ENCODE measurements at regions not wholly inside any gene's neighbourhood (a gene's known extent, or its start where the extent isn't known, plus 50 kb on each side); places are given as distances from the start of the nearest gene placed in this dataset.

DNA sequence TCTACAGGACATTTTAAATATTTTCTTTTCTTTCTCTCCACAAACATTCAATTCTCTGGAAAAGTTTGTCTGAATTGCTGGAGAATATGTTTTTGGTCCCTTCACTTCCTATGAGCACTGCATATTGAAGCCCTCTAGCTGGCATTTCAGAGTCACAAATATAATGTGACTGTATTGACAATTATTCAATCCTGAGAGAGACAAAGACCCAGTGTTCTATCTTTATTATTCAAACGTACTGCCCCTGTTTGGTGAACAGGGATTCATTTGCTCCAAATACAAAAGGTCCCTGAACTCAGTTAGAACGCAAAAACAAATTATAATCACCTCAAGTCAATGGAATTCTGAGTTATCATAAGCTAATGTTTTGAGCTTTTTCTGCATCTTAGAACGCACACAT is 173.1 kb upstream of the CDIN1 start:
- TF ChIP-seq, protein P1, sequence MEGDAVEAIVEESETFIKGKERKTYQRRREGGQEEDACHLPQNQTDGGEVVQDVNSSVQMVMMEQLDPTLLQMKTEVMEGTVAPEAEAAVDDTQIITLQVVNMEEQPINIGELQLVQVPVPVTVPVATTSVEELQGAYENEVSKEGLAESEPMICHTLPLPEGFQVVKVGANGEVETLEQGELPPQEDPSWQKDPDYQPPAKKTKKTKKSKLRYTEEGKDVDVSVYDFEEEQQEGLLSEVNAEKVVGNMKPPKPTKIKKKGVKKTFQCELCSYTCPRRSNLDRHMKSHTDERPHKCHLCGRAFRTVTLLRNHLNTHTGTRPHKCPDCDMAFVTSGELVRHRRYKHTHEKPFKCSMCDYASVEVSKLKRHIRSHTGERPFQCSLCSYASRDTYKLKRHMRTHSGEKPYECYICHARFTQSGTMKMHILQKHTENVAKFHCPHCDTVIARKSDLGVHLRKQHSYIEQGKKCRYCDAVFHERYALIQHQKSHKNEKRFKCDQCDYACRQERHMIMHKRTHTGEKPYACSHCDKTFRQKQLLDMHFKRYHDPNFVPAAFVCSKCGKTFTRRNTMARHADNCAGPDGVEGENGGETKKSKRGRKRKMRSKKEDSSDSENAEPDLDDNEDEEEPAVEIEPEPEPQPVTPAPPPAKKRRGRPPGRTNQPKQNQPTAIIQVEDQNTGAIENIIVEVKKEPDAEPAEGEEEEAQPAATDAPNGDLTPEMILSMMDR (conservative IDR thresholded peaks at IDR 0.05; ENCODE audit: low read depth, low read length) = no peak
- no peak overlapping the region for H3K4me3 ChIP-seq (ENCODE audit: low read depth, low read length)
- no peak for DNase-seq (ENCODE audit: low read depth)

DNA sequence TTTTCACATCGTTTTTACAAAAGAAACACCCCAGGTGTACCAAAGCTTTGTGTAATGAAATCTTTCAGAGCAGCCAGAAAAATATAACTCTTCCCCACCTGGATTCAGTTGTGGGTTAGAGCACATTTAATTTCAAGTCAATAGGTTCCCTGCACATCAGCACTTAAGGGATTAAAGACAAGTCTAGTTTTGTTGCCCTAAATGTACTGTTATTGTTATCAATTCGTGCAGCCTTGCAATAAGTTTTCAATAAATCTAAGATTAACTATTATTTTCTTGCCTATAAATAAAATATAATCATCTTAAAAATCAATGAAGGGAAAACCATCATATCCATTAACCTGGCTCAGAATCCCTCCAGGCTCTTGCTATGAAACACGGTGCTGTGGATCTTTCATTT is 172.5 kb upstream of the CDIN1 start:
- TF ChIP-seq, protein P1 (conservative IDR thresholded peaks at IDR 0.05; ENCODE audit: low read depth, low read length) = no peak
- H3K4me3 ChIP-seq (ENCODE audit: low read depth, low read length) = no peak overlapping the region
- DNase-seq (ENCODE audit: low read depth) = no peak

DNA sequence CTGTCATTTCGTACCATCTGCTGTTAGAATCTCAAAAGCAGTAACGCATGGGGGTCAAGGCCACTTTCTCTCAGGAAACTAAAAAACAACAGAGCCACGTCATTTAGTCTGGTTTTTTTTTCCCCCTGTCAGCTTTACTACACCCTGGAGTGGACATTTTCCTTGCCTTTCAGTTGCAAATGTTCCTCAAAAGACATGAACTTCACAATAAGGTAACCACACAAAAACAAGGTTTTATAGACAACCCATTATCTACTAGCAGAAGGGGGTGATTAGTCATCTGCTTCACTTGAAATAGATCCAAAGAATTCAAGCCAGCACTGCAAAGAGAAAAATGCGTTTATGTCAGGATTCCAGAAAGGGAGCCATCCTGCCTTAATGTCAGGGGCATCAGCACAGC is 171.8 kb upstream of the CDIN1 start:
- peak; percentile 7 for DNase-seq (ENCODE audit: low read depth)
- TF ChIP-seq, protein P1 (conservative IDR thresholded peaks at IDR 0.05; ENCODE audit: low read depth, low read length) = no peak
- H3K4me3 ChIP-seq (ENCODE audit: low read depth, low read length) = no peak overlapping the region

DNA sequence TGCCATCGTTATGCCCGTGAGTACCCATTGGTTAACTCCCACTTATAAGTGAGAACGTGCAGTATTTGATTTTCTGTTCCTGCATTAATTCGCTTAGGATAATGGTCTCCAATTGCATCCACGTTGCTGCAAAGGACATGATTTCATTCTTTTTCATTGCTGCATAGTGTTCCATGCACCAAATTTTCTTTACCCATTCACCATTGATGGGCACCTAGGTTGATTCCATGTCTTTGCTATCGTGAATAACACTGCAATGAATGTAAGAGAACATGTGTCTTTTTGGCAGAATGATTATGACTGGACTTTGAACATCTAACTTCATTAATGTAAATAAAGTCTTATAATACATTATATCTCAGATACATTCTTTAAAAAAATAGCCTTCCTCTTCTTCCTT is 169.6 kb upstream of the CDIN1 start:
- no peak overlapping the region for H3K4me3 ChIP-seq (ENCODE audit: low read depth, low read length)
- no peak for DNase-seq (ENCODE audit: low read depth)
- TF ChIP-seq, protein P1 (conservative IDR thresholded peaks at IDR 0.05; ENCODE audit: low read depth, low read length) = no peak

DNA sequence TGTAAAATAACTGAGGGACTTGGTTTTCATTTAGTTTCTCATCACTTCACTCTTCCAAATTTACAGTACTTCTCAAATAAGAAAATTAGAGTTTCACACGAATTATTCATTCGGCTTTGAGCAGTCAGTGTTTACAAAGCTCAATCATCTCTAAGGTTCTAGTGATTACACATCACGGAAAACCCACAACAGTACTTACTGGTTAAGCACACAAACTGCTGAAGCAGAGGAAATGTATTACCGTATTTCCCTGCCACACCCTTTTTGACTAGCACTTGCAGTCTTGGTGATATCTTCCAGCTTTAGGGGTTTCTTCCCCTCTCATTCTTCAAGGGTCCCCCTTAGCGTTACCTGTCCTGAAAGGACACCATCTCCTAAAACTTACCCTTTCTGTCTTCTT is 164.8 kb upstream of the CDIN1 start:
- DNase-seq (ENCODE audit: low read depth) = no peak
- TF ChIP-seq, protein P1 (conservative IDR thresholded peaks at IDR 0.05; ENCODE audit: low read depth, low read length) = no peak
- no peak overlapping the region for H3K4me3 ChIP-seq (ENCODE audit: low read depth, low read length)

DNA sequence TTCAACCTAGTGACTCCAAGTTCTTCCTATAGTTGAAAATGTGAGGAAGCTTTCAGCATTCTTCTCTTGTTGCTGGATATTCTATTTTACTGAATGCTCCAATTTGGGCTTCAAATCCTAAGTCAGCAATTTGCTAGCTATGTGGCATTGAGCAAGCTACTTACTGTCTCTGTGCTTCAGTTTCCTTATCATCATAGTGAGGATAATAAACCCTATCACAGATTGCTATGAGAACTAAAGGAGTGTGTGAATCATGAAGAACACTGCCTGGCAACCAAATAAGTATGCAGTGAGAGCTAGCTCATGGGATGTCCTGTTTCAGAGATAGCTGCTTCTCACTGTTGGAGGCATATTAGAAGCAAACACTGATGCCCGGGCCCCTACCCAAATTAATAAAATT is 163.8 kb upstream of the CDIN1 start:
- no peak for DNase-seq (ENCODE audit: low read depth)
- TF ChIP-seq, protein P1 (conservative IDR thresholded peaks at IDR 0.05; ENCODE audit: low read depth, low read length) = no peak
- no peak overlapping the region for H3K4me3 ChIP-seq (ENCODE audit: low read depth, low read length)

GRCh38 chr15:36422631-36423030 is 156.8 kb upstream of the CDIN1 start:
- DNase-seq (ENCODE audit: low read depth) = no peak

More at GRCh38 chr15:36422631-36423030, 156.8 kb upstream of the CDIN1 start:
- TF ChIP-seq, protein P1 (conservative IDR thresholded peaks at IDR 0.05; ENCODE audit: low read depth, low read length) = no peak
- no peak overlapping the region for H3K4me3 ChIP-seq (ENCODE audit: low read depth, low read length)

Data from epithelial cell of proximal tubule (primary cell).